PC-3 (cell line): ENCODE measurements at regions not wholly inside any gene's neighbourhood (a gene's known extent, or its start where the extent isn't known, plus 50 kb on each side); places are given as distances from the start of the nearest gene placed in this dataset.
"Not testable (repeated sequence)": the region's sequence is repeated elsewhere in the genome, so short reads cannot be mapped to it uniquely, and the experiment has no call there.

Source experiments
- ATAC-seq: fragments of 200-7000 bp; cut with Tn5 transposase; 2 replicates; pipeline ENCODE4 v1.9.1; 2020; ENCODE audit warnings: mild to moderate bottlenecking, moderate library complexity
- BruUV-seq: library from RNA; stranded (reverse); fragments of 400-500 nt; replicated peaks from 2 replicates; lab custom pipeline; 2021; lab: Mats Ljungman, UMichigan
- CTCF ChIA-PET: fragments of 300-600 bp; sonication (Branson Sonifier 250); formaldehyde crosslinking; loops from one replicate; lab custom pipeline; 2022; ENCODE audit warnings: antibody characterized with exemption; lab: Charles Lee
- POLR2A ChIA-PET: fragments of 300-600 bp; sonication (Branson Sonifier 250); formaldehyde crosslinking; loops from one replicate; lab custom pipeline; 2022; ENCODE audit warnings: antibody characterized with exemption; ENCODE audit not compliant: unreplicated experiment; lab: Charles Lee
- DNase-seq: peaks from one replicate; pipeline ENCODE4 v3.0.0-alpha.2; 2015
- H2AFZ ChIP-seq: fragments of 300-600 bp; sonication (generic); 2 replicates; pipeline ENCODE4 v1.6.0; 2016; ENCODE audit warnings: antibody characterized with exemption, low read length
- H3F3A ChIP-seq: fragments of 300-600 bp; sonication (generic); one replicate; pipeline ENCODE4 v1.6.0; 2017; ENCODE audit warnings: antibody characterized with exemption, low read length, control low read depth, mild to moderate bottlenecking; ENCODE audit not compliant: unreplicated experiment
- H3K27ac ChIP-seq: fragments of 300-600 bp; sonication (generic); 2 replicates; pipeline ENCODE4 v1.5.1; 2016; ENCODE audit warnings: mild to moderate bottlenecking, low read length
- H3K27me3 ChIP-seq: fragments of 300-600 bp; sonication (generic); 2 replicates; pipeline ENCODE4 v1.6.1; 2016; ENCODE audit warnings: low read length, mixed read lengths
- H3K36me3 ChIP-seq: fragments of 300-600 bp; sonication (generic); 2 replicates; pipeline ENCODE4 v1.6.1; 2016; ENCODE audit warnings: low read depth, mixed run types, low read length, mixed read lengths
- H3K4me1 ChIP-seq: fragments of 300-600 bp; sonication (generic); 2 replicates; pipeline ENCODE4 v1.5.1; 2016; ENCODE audit warnings: low read length; ENCODE audit not compliant: insufficient read depth
- H3K4me2 ChIP-seq: fragments of 300-600 bp; sonication (generic); 2 replicates; pipeline ENCODE4 v1.6.0; 2016; ENCODE audit warnings: low read length
- H3K4me3 ChIP-seq: fragments of 300-600 bp; sonication (generic); 2 replicates; pipeline ENCODE4 v1.5.1; 2016; ENCODE audit warnings: mild to moderate bottlenecking, low read length, mixed read lengths
- H3K79me2 ChIP-seq: fragments of 300-600 bp; sonication (generic); 2 replicates; pipeline ENCODE4 v1.6.1; 2017; ENCODE audit warnings: low read length, mixed read lengths
- H3K9ac ChIP-seq: fragments of 300-600 bp; sonication (generic); 2 replicates; pipeline ENCODE4 v1.6.0; 2016; ENCODE audit warnings: mild to moderate bottlenecking, low read length
- H3K9me2 ChIP-seq: fragments of 300-600 bp; sonication (generic); replicated peaks from 2 replicates; pipeline ENCODE4 v1.6.1; 2016; ENCODE audit warnings: mixed run types, low read length, mixed read lengths
- H3K9me3 ChIP-seq: fragments of 300-600 bp; sonication (generic); 2 replicates; pipeline ENCODE4 v1.6.1; 2016; ENCODE audit warnings: low read length, mixed read lengths
- H4K20me1 ChIP-seq: fragments of 300-600 bp; sonication (generic); 2 replicates; pipeline ENCODE4 v1.6.1; 2016; ENCODE audit warnings: low read length, mixed read lengths
- CTCF ChIP-seq: fragments of 300-600 bp; sonication (generic); conservative IDR thresholded peaks from 2 replicates; pipeline ENCODE4 v1.5.1; 2017; ENCODE audit warnings: antibody characterized with exemption, low read depth, mild to moderate bottlenecking, low read length
- EZH2 ChIP-seq: fragments of 300-600 bp; sonication (generic); IDR thresholded peaks from one replicate; pipeline ENCODE4 v1.6.1; 2017; ENCODE audit warnings: antibody characterized with exemption, mild to moderate bottlenecking, low read length; ENCODE audit not compliant: unreplicated experiment
- EZH2phosphoT487 ChIP-seq: fragments of 300-600 bp; sonication (generic); IDR thresholded peaks from 2 replicates; pipeline ENCODE4 v1.6.1; 2018; ENCODE audit warnings: mild to moderate bottlenecking, antibody characterized with exemption, low read length, borderline replicate concordance
- intact Hi-C: fragments of 100-400 bp; cut with micrococcal nuclease; formaldehyde crosslinking; loops from 2 replicates; pipeline ENCODE4 v1.9.0; 2023

DNA sequence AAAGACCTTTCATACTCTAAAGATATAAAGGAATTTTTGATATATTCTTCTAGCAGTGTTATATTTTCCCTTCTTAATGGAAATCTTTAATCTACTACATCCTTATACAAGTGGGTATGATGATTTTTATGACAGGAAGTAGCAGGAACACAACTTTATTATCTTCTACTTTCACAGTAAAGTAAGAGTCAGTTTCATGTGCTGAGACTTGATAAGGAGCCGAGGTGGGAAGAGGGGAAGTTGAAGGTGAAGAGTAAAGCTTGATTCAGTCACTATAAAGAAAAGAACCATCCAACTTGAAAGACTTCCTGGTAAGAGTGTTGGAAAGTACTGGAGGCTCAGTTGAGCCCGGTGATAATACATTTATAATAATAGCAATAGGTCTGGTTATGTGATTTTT, 82.1 kb upstream of the PTH start:
- CTCF ChIA-PET, result no interaction called here
- BruUV-seq, result no TSS peak
- DNase-seq (no peak), ATAC-seq (no peak)
- H3K27me3 ChIP-seq, result peaks cover 18% of the 10 kb centered on the region
- no peak overlapping the region for H3K4me2 ChIP-seq
- H3K9me3 ChIP-seq, result no peaks in the 10 kb centered on the region
- no peak overlapping the region for H2AFZ ChIP-seq
- TF ChIP-seq EZH2phosphoT487 (no peak), EZH2 (no peak), CTCF (no peak)
- H3K9ac ChIP-seq, result no peak overlapping the region
- H3K4me1 ChIP-seq, result no peaks in the 10 kb centered on the region
- H3K36me3 ChIP-seq, result no peaks in the 10 kb centered on the region
- intact Hi-C loops, result no loop called here
- no peak overlapping the region for H3K27ac ChIP-seq
- no peaks in the 10 kb centered on the region for H3K79me2 ChIP-seq
- POLR2A ChIA-PET, result no interaction called here
- no peaks in the 10 kb centered on the region for H4K20me1 ChIP-seq
- no peak overlapping the region for H3K4me3 ChIP-seq
- no peaks in the 10 kb centered on the region for H3K9me2 ChIP-seq
- no peaks in the 10 kb centered on the region for H3F3A ChIP-seq

- no peaks in the 10 kb centered on the region for H3K79me2 ChIP-seq
- H3F3A ChIP-seq, result no peaks in the 10 kb centered on the region
- H3K9me2 ChIP-seq, result no peaks in the 10 kb centered on the region
- H4K20me1 ChIP-seq, result no peaks in the 10 kb centered on the region
- DNase-seq, result no peak
- ATAC-seq, result no peak
- H2AFZ ChIP-seq, result no peak overlapping the region
- H3K9ac ChIP-seq, result no peak overlapping the region
- no TSS peak for BruUV-seq
- H3K36me3 ChIP-seq, result no peaks in the 10 kb centered on the region
- H3K4me3 ChIP-seq, result no peak overlapping the region
- ChIA-PET CTCF (no interaction called here), POLR2A (no interaction called here)
- H3K27ac ChIP-seq, result no peak overlapping the region
- intact Hi-C loops, result no loop called here
- no peaks in the 10 kb centered on the region for H3K9me3 ChIP-seq
- no peaks in the 10 kb centered on the region for H3K4me1 ChIP-seq
- H3K4me2 ChIP-seq, result no peak overlapping the region
- H3K27me3 ChIP-seq, result peaks cover 18% of the 10 kb centered on the region
- TF ChIP-seq CTCF, result no peak
- no peak for TF ChIP-seq EZH2
- no peak for TF ChIP-seq EZH2phosphoT487
Observed at GRCh38 chr11:13576995-13577394, 81.2 kb upstream of the PTH start.

DNA sequence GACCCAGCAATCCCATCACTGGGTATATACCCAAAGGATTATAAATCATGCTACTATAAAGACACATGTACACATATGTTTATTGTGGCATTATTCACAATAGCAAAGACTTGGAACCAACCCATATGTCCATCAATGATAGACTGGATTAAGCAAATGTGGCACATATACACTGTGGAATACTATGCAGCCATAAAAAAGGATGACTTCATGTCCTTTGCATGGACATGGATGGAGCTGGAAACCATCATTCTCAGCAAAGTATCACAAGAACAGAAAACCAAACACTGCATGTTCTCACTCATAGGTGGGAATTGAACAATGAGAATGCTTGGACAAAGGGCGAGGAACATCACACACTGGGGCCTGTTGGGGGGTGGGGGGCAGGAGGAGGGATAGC, 79.6 kb upstream of the PTH start:
- H3F3A ChIP-seq, intact Hi-C loops, H3K4me2 ChIP-seq, DNase-seq, H3K4me1 ChIP-seq, H3K4me3 ChIP-seq, H3K36me3 ChIP-seq, ATAC-seq, H3K9me3 ChIP-seq, H3K9me2 ChIP-seq, H3K9ac ChIP-seq, POLR2A ChIA-PET, H4K20me1 ChIP-seq, H3K79me2 ChIP-seq, BruUV-seq, H2AFZ ChIP-seq, H3K27ac ChIP-seq, CTCF ChIA-PET: not testable (repeated sequence)
- peaks cover 18% of the 10 kb centered on the region for H3K27me3 ChIP-seq
